ENCODE measurements at regions not wholly inside any gene's neighbourhood (a gene's known extent, or its start where the extent isn't known, plus 50 kb on each side); places are given as distances from the start of the nearest gene placed in this dataset.

DNA sequence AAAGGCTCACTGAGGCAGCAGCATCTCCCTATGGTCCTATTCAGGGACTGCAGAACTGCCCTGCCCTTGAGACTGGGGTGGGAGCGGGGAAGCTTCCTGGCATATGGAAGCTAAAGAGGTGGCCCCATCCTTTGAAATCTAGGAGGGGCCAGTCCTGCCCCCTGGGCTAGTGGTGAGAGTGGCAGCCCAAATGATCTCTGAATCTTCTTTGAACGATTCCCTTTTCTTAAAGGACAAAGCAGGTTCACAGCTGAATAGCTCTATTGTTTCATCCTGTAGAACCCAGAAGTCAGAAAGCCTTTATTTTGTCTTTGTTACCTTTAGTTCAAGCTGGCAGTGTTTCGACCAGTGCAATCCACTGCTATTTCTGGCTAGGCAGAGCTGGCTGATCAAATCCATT lies 741.9 kb downstream of the IRX1 start:
- Histone ChIP-seq H3K27me3 (ENCODE audit: control insufficient read depth in 2 of 2, insufficient read depth in 2 of 2, low read length in 2 of 2) (no peaks in the 10 kb centered on the region), H2AFZ (ENCODE audit: low read depth, low read length) (no peak overlapping the region), H3K4me1 (ENCODE audit: control insufficient read depth, extremely low read depth, insufficient read depth, low read length) (no peaks in the 10 kb centered on the region), H3K27ac (ENCODE audit: insufficient read depth, low read depth, low read length) (no peak overlapping the region), H3K9me3 (replicated peaks; ENCODE audit: control insufficient read depth, insufficient read depth, low read length) (peaks cover 9% of the 10 kb centered on the region), H3K9me1 (replicated peaks; ENCODE audit: control insufficient read depth, extremely low read depth, insufficient read depth, low read length) (no peaks in the 10 kb centered on the region), H3K4me2 (ENCODE audit: insufficient read depth, low read length) (no peak overlapping the region), H4K20me1 (replicated peaks; ENCODE audit: control insufficient read depth, extremely low read depth, insufficient read depth, low read length) (no peaks in the 10 kb centered on the region), H3K9ac (replicated peaks; ENCODE audit: extremely low read depth, insufficient read depth, low read length) (no peak overlapping the region), H3K79me2 (ENCODE audit: control insufficient read depth, insufficient read depth, low read length) (no peaks in the 10 kb centered on the region), H3K4me3 (replicated peaks in 1 of 3; ENCODE audit: insufficient read depth in 1 of 3, low read depth in 1 of 3, low read length in 3 of 3) (no peak overlapping the region), H3K36me3 (ENCODE audit: control insufficient read depth in 2 of 2, extremely low read depth in 1 of 2, insufficient read depth in 2 of 2, low read length in 2 of 2) (no peaks in the 10 kb centered on the region)
- POLR2A ChIA-PET, result no interaction called here
- TF ChIP-seq EZH2 (IDR thresholded peaks at IDR 0.05; ENCODE audit: borderline replicate concordance, low read depth, low read length, severe bottlenecking), result no peak
- no peak for TF ChIP-seq JUN (IDR thresholded peaks at IDR 0.05; ENCODE audit: borderline replicate concordance, insufficient read depth, insufficient read length, low read depth)
- TF ChIP-seq GATA2 (IDR thresholded peaks at IDR 0.05; ENCODE audit: insufficient read depth, insufficient read length, low read depth, low read length), result no peak
- no peak for TF ChIP-seq MYC (IDR thresholded peaks at IDR 0.05; ENCODE audit: low read depth, low read length)
- no peak for TF ChIP-seq POLR2A (IDR thresholded peaks at IDR 0.05; ENCODE audit: low read depth, low read length)
- TF ChIP-seq, protein P1, sequence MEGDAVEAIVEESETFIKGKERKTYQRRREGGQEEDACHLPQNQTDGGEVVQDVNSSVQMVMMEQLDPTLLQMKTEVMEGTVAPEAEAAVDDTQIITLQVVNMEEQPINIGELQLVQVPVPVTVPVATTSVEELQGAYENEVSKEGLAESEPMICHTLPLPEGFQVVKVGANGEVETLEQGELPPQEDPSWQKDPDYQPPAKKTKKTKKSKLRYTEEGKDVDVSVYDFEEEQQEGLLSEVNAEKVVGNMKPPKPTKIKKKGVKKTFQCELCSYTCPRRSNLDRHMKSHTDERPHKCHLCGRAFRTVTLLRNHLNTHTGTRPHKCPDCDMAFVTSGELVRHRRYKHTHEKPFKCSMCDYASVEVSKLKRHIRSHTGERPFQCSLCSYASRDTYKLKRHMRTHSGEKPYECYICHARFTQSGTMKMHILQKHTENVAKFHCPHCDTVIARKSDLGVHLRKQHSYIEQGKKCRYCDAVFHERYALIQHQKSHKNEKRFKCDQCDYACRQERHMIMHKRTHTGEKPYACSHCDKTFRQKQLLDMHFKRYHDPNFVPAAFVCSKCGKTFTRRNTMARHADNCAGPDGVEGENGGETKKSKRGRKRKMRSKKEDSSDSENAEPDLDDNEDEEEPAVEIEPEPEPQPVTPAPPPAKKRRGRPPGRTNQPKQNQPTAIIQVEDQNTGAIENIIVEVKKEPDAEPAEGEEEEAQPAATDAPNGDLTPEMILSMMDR (IDR thresholded peaks at IDR 0.05; ENCODE audit: extremely low read depth in 1 of 2, insufficient read depth in 1 of 2, low read depth in 1 of 2, low read length in 2 of 2), result no peak
- TF ChIP-seq FOS (IDR thresholded peaks at IDR 0.05; ENCODE audit: borderline replicate concordance, insufficient read depth, low read length), result no peak
- TF ChIP-seq POLR2AphosphoS5 (IDR thresholded peaks at IDR 0.05; ENCODE audit: insufficient read depth, low read depth, low read length), result no peak
- TF ChIP-seq, protein P2, sequence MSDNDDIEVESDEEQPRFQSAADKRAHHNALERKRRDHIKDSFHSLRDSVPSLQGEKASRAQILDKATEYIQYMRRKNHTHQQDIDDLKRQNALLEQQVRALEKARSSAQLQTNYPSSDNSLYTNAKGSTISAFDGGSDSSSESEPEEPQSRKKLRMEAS (IDR thresholded peaks at IDR 0.05; ENCODE audit: insufficient read depth, insufficient read length), result no peak
- no TSS peak for BruUV-seq (replicated peaks)
- CTCF ChIA-PET, result no interaction called here
- dilution Hi-C loops (cut with MboI; ENCODE audit: extremely low pct_ligation_motif_present, low sequenced_read_pairs), result no loop called here
- no peak for DNase-seq (ENCODE audit: low read depth, low spot score)
- intact Hi-C loops (cut with micrococcal nuclease), result no loop called here
- no peak for FAIRE-seq
